ENCODE measurements at regions not wholly inside any gene's neighbourhood (a gene's known extent, or its start where the extent isn't known, plus 50 kb on each side); places are given as distances from the start of the nearest gene placed in this dataset.

DNA sequence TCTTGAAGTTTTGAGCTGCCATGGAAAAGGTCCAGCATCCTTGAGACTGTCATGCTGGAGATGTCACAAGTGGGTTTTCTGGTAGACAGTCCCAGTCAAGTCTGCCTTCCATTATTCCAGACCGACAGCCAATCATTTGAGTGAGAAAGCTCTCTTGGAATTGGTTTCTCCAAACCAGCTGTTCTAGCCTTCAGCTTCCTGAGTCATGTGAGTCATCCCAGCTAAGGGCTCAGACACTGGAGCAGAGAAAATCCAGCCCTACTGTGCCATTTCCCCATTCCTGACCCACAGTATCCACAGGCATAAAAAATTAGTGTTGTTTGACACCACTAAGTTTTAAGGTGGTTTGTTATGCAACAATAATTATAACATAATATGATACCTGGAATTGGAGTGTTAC lies 219.0 kb downstream of the ADRA2A start:
- Histone ChIP-seq H3K9ac (ENCODE audit: control insufficient read depth, insufficient read depth, low read length) (no peak overlapping the region), H3K36me3 (ENCODE audit: control insufficient read depth in 2 of 2, insufficient read depth in 2 of 2, low read length in 1 of 2) (no peaks in the 10 kb centered on the region), H3K4me1 (ENCODE audit: control insufficient read depth, insufficient read depth, low read length) (no peaks in the 10 kb centered on the region), H3K9me3 (replicated peaks; ENCODE audit: control insufficient read depth, insufficient read depth, low read length) (no peaks in the 10 kb centered on the region), H3K79me2 (ENCODE audit: control insufficient read depth, insufficient read depth, low read length) (no peaks in the 10 kb centered on the region), H3K27ac (ENCODE audit: control insufficient read depth, insufficient read depth) (no peak overlapping the region), H3K27me3 (replicated peaks in 1 of 2; ENCODE audit: control insufficient read depth in 2 of 2, insufficient read depth in 2 of 2, low read length in 1 of 2) (no peaks in the 10 kb centered on the region), H3K4me2 (ENCODE audit: control insufficient read depth, insufficient read depth) (no peak overlapping the region), H4K20me1 (ENCODE audit: control insufficient read depth, insufficient read depth) (no peaks in the 10 kb centered on the region), H2AFZ (ENCODE audit: control insufficient read depth, low read depth, low read length) (no peak overlapping the region), H3K4me3 (no peak overlapping the region)
- intact Hi-C loops (cut with micrococcal nuclease; ENCODE audit: unreplicated experiment), result no loop called here
- RAD21 ChIA-PET (ENCODE audit: unreplicated experiment), result no interaction called here
- ATAC-seq, result no peak
- no TSS peak for BruUV-seq (replicated peaks)
- CTCF ChIA-PET, result no interaction called here
- DNase-seq (ENCODE audit: low read depth, low spot score), result no peak
- no peak for TF ChIP-seq YBX1 (IDR thresholded peaks at IDR 0.05)
- TF ChIP-seq, protein P1, sequence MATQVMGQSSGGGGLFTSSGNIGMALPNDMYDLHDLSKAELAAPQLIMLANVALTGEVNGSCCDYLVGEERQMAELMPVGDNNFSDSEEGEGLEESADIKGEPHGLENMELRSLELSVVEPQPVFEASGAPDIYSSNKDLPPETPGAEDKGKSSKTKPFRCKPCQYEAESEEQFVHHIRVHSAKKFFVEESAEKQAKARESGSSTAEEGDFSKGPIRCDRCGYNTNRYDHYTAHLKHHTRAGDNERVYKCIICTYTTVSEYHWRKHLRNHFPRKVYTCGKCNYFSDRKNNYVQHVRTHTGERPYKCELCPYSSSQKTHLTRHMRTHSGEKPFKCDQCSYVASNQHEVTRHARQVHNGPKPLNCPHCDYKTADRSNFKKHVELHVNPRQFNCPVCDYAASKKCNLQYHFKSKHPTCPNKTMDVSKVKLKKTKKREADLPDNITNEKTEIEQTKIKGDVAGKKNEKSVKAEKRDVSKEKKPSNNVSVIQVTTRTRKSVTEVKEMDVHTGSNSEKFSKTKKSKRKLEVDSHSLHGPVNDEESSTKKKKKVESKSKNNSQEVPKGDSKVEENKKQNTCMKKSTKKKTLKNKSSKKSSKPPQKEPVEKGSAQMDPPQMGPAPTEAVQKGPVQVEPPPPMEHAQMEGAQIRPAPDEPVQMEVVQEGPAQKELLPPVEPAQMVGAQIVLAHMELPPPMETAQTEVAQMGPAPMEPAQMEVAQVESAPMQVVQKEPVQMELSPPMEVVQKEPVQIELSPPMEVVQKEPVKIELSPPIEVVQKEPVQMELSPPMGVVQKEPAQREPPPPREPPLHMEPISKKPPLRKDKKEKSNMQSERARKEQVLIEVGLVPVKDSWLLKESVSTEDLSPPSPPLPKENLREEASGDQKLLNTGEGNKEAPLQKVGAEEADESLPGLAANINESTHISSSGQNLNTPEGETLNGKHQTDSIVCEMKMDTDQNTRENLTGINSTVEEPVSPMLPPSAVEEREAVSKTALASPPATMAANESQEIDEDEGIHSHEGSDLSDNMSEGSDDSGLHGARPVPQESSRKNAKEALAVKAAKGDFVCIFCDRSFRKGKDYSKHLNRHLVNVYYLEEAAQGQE (IDR thresholded peaks at IDR 0.05; ENCODE audit: low read depth, low read length), result no peak
- no peak for TF ChIP-seq NRF1 (conservative IDR thresholded peaks at IDR 0.05; ENCODE audit: low read depth, low read length)
- TF ChIP-seq CREM (IDR thresholded peaks at IDR 0.05; ENCODE audit: low read depth), result no peak
- TF ChIP-seq, protein P2, sequence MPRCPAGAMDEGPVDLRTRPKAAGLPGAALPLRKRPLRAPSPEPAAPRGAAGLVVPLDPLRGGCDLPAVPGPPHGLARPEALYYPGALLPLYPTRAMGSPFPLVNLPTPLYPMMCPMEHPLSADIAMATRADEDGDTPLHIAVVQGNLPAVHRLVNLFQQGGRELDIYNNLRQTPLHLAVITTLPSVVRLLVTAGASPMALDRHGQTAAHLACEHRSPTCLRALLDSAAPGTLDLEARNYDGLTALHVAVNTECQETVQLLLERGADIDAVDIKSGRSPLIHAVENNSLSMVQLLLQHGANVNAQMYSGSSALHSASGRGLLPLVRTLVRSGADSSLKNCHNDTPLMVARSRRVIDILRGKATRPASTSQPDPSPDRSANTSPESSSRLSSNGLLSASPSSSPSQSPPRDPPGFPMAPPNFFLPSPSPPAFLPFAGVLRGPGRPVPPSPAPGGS (IDR thresholded peaks at IDR 0.05; ENCODE audit: borderline replicate concordance, insufficient read depth, low read depth, low read length, poor library complexity, severe bottlenecking), result no peak
- TF ChIP-seq CBFB (IDR thresholded peaks at IDR 0.05; ENCODE audit: low read depth), result no peak
- no peak for TF ChIP-seq POLR2AphosphoS5 (IDR thresholded peaks at IDR 0.05; ENCODE audit: low read length)
- in situ Hi-C loops (cut with MboI), result no loop called here
- POLR2A ChIA-PET, result no interaction called here
- no peak for FAIRE-seq
- SMC1A ChIA-PET (ENCODE audit: uncharacterized antibody, unreplicated experiment), result no interaction called here
- 0% methylated on average over 1 of the region's 1 CpG for WGBS (ENCODE audit: insufficient coverage, insufficient replicate concordance, low lambda C conversion rate, missing lambda C conversion rate)
